ENCODE measurements at regions not wholly inside any gene's neighbourhood (a gene's known extent, or its start where the extent isn't known, plus 50 kb on each side); places are given as distances from the start of the nearest gene placed in this dataset.

DNA sequence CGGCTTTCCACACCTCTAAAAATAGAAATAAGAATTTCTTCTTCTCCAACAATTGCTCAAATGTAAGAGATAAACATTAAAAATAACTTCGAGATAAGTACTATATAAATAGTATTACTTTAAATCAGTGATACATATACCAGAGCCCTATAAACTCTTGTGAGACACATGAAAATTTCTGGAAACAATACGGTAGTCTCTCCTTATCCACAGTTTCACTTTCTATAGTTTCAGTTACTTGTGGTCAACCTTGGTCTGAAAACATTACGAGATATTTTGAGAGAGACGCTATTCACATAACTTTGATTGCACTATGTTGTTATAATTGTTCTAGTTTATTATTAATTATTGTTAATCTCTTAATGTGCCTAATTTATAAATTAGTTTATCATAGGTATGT is 101.5 kb upstream of the CXXC4 start:
- no peak for TF ChIP-seq MTA3 (IDR thresholded peaks at IDR 0.05; ENCODE audit: borderline replicate concordance, low read length)
- no peak for TF ChIP-seq EGR1 (IDR thresholded peaks at IDR 0.05; ENCODE audit: borderline replicate concordance in 1 of 2, low read depth in 2 of 2, low read length in 2 of 2)
- no peak for TF ChIP-seq CHD4 (IDR thresholded peaks at IDR 0.05)
- TF ChIP-seq POLR2AphosphoS5 (IDR thresholded peaks at IDR 0.05; ENCODE audit: low read length) = no peak
- TF ChIP-seq MTA2 (IDR thresholded peaks at IDR 0.05; ENCODE audit: low read depth) = no peak
- TF ChIP-seq RELA (IDR thresholded peaks at IDR 0.05; ENCODE audit: borderline replicate concordance, partially characterized antibody) = no peak
- no peak for TF ChIP-seq ZNF274 (IDR thresholded peaks at IDR 0.05; ENCODE audit: insufficient read depth, insufficient read length)
- TF ChIP-seq, protein P1, sequence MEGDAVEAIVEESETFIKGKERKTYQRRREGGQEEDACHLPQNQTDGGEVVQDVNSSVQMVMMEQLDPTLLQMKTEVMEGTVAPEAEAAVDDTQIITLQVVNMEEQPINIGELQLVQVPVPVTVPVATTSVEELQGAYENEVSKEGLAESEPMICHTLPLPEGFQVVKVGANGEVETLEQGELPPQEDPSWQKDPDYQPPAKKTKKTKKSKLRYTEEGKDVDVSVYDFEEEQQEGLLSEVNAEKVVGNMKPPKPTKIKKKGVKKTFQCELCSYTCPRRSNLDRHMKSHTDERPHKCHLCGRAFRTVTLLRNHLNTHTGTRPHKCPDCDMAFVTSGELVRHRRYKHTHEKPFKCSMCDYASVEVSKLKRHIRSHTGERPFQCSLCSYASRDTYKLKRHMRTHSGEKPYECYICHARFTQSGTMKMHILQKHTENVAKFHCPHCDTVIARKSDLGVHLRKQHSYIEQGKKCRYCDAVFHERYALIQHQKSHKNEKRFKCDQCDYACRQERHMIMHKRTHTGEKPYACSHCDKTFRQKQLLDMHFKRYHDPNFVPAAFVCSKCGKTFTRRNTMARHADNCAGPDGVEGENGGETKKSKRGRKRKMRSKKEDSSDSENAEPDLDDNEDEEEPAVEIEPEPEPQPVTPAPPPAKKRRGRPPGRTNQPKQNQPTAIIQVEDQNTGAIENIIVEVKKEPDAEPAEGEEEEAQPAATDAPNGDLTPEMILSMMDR (IDR thresholded peaks at IDR 0.05 in 2 of 3, conservative IDR thresholded peaks at IDR 0.05 in 1 of 3; ENCODE audit: control insufficient read depth in 2 of 3, extremely low read depth in 1 of 3, insufficient read depth in 1 of 3, low read depth in 3 of 3, low read length in 3 of 3) = no peak

All from GM12878 (cell line).